Choroid plexus epithelial cell (primary cell): ENCODE measurements at regions not wholly inside any gene's neighbourhood (a gene's known extent, or its start where the extent isn't known, plus 50 kb on each side); places are given as distances from the start of the nearest gene placed in this dataset.
A peak's percentile ranks its signal among the peaks of the same experiment; 100 is the strongest.

Source experiments
- DNase-seq: peaks from one replicate; pipeline ENCODE4 v3.0.0-alpha.2; 2010; ENCODE audit warnings: low read depth
- H3K4me3 ChIP-seq: 2 replicates; pipeline ENCODE4 v1.5.1; 2011; ENCODE audit warnings: low read depth, mild to moderate bottlenecking, control low read depth, low read length, moderate library complexity
- CTCF ChIP-seq: conservative IDR thresholded peaks from 2 replicates; pipeline ENCODE4 v1.5.1; 2011; ENCODE audit warnings: low read depth, mild to moderate bottlenecking, control low read depth, inconsistent platforms, low read length, moderate library complexity

DNA sequence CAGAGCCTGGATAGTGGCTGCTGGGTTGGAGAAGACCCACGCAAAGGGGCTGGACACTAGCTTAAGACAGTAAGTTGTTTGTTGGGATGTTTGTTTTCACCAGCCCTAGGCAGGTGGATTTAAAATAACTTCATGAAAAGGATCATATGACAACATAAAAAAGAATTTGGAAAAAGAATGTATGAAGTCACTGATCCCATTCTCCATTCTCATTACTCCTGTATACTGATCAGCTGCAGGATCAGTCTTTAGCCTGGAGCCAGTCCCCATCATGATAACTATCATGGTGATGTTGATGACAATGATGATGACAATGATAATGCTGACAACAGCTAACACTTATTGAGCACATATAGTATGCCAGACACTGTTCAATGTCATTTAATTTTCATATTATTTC, 92.1 kb upstream of the IFNE start:
- no peak for DNase-seq
- no peak for TF ChIP-seq CTCF
- H3K4me3 ChIP-seq = no peak overlapping the region

DNA sequence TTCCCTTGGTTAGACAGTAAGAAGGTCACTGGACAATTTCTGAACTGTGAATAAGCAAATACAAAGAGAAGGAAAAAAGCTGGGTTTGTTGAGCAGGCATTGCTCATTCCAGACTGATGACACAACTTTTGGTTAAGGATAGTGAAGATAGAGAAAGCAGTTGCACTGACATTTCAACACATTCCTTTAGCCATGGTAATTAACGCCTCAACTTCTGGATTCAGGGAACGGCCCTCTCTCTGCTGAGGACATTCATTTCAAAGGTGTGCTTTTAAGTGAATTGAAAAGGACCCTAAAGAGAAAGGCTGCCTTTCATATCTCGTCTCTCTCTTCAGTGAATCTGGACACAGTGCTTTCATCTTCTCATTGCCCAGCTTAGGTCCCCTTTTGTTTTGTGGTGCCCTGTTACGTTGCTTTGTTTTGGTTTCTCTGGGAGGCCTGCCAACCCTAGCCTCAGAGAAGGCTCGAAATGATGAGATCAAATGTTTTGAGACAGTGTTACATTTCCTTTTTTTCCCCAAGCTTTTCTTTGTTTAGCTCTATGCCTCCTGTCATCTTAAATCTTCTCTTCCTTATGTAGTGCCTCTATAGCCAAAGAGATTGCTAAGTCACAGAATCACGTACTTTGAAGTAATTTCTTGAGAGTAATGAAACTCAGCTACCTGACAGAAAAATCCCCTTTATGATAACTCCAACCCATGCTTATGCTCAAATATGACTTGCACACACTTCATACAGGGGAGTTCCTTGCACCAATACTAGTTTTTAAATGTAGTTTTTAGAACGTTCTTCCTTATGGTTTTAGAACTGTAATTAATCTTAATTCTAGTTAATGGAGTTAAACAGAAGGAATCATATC, 94.4 kb upstream of the IFNE start:
- H3K4me3 ChIP-seq = peak overlapping the region; percentile 38
- TF ChIP-seq CTCF = no peak
- DNase-seq = peak; percentile 97

- no peak overlapping the region for H3K4me3 ChIP-seq
- peak; percentile 73 for DNase-seq
- no peak for TF ChIP-seq CTCF
Observed at GRCh38 chr9:21579247-21579671, 97.1 kb upstream of the IFNE start.

DNA sequence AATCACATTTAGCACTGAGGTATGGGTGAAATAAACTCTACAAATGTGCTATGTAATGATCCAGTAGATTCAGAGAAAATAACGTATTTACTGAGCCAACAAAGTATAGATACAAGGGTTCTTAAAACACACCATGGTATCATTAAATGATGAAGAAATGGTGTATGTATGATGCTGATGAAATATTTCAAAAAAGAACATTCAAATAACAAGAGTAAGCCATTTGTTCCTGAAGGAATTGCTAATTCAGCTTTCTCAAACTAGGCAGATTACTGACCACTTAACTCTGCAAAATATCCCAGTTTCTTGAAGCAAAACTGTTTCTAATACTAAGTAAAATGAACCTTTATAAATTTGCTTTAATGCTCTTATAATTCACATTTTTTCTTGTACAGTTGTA, 97.6 kb upstream of the IFNE start:
- H3K4me3 ChIP-seq = no peak overlapping the region
- TF ChIP-seq CTCF = no peak
- DNase-seq = no peak

- no peak for TF ChIP-seq CTCF
- no peak overlapping the region for H3K4me3 ChIP-seq
- peak; percentile 65 for DNase-seq
Observed at GRCh38 chr9:21580636-21581378, 98.7 kb upstream of the IFNE start.

DNA sequence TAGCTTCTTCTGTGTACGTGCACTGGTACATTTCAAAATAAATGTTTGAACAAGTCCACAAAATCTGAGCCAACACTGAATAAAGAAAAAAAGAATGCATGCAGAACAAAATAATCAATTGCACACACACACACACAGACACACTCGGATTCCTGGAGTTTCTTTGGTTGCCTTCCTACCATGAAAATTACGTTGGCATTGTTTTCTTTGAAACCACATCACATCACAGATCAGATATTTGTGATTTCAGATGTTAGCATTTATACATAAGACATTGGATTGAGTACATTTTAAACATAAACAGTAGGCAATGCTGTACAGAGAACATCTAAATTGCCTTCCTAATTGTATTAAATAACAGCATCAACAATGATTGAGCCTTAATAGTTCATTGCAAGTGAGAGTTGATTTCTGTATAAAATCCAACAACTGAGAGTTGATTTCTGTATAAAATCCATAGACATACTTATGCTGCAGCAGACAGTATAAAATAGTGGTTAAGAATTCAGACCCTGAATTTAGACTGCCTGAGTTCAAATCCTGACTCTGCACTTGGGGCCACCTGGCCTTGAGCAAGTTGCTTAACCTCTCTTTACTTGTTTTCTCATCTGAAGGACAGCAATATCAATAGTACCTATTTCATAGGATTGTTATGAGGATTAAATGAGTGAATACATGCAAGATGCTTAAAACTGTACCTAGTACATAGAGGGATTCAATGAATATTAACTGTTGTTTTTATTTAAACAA, 101.7 kb upstream of the IFNE start:
- no peak for TF ChIP-seq CTCF
- no peak for DNase-seq
- H3K4me3 ChIP-seq = no peak overlapping the region
